Osteocyte (in vitro differentiated cells): ENCODE measurements at regions not wholly inside any gene's neighbourhood (a gene's known extent, or its start where the extent isn't known, plus 50 kb on each side); places are given as distances from the start of the nearest gene placed in this dataset.

Source experiments
- DNase-seq: peaks from one replicate; pipeline ENCODE4 v3.0.0; 2021; ENCODE audit warnings: mixed read lengths; ENCODE audit not compliant: unreplicated experiment; ENCODE audit errors: extremely low spot score
- H3K27ac Mint-ChIP-seq: one replicate; pipeline ENCODE4 v1.8.0; 2021; ENCODE audit warnings: mild to moderate bottlenecking, mixed read lengths; ENCODE audit not compliant: unreplicated experiment
- H3K27me3 Mint-ChIP-seq: one replicate; pipeline ENCODE4 v1.8.0; 2021; ENCODE audit warnings: mixed read lengths; ENCODE audit not compliant: unreplicated experiment
- H3K36me3 Mint-ChIP-seq: one replicate; pipeline ENCODE4 v1.8.0; 2021; ENCODE audit warnings: mixed read lengths; ENCODE audit not compliant: unreplicated experiment
- H3K4me1 Mint-ChIP-seq: one replicate; pipeline ENCODE4 v1.8.0; 2021; ENCODE audit warnings: mixed read lengths; ENCODE audit not compliant: unreplicated experiment
- H3K4me3 Mint-ChIP-seq: one replicate; pipeline ENCODE4 v1.8.0; 2021; ENCODE audit warnings: mild to moderate bottlenecking, moderate library complexity, mixed read lengths; ENCODE audit not compliant: unreplicated experiment
- H3K9me3 Mint-ChIP-seq: one replicate; pipeline ENCODE4 v1.8.0; 2021; ENCODE audit warnings: mixed read lengths; ENCODE audit not compliant: unreplicated experiment
- TF ChIP-seq, protein P1 (sequence below): fragments of 200-600 bp; sonication (generic); IDR thresholded peaks from 2 replicates; pipeline ENCODE4 v1.5.0; 2021; ENCODE audit warnings: antibody characterized with exemption, mild to moderate bottlenecking, moderate library complexity

DNA sequence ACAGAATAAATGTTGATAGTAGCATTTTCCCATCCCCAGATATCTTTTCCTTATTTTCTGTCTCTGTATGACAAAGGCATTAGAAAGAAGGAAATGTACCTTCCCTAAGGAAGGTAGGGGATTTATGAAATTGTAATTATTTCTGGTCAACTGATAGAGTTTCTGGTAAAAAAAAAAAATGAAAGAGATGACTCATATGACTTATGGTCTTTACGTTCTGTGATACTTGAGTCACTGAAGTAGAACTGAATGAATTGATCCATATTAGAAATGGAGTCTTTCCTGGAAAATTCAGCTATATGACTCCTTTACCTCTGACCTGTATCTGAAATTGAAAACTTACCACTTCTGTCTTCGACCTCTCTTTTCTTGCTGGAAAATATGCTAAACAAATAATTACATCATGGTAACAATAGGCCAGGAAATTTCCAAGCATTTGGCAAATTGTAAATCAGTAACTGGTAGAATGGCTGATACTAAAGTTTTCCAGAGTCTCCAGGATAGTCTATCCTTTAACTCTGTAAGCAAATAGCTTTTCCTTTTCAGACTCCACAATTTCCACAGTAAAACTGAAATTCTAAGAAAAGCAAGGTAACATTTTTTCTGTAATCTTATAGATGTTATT lies 364.3 kb upstream of the PTBP2 start:
- peaks cover 34% of the 10 kb centered on the region for H3K4me1 Mint-ChIP-seq
- no peaks in the 10 kb centered on the region for H3K36me3 Mint-ChIP-seq
- no peak overlapping the region for H3K4me3 Mint-ChIP-seq
- H3K9me3 Mint-ChIP-seq: no peaks in the 10 kb centered on the region
- no peaks in the 10 kb centered on the region for H3K27me3 Mint-ChIP-seq
- DNase-seq: no peak
- peak overlapping the region; percentile 16 for H3K27ac Mint-ChIP-seq
- TF ChIP-seq, protein P1, sequence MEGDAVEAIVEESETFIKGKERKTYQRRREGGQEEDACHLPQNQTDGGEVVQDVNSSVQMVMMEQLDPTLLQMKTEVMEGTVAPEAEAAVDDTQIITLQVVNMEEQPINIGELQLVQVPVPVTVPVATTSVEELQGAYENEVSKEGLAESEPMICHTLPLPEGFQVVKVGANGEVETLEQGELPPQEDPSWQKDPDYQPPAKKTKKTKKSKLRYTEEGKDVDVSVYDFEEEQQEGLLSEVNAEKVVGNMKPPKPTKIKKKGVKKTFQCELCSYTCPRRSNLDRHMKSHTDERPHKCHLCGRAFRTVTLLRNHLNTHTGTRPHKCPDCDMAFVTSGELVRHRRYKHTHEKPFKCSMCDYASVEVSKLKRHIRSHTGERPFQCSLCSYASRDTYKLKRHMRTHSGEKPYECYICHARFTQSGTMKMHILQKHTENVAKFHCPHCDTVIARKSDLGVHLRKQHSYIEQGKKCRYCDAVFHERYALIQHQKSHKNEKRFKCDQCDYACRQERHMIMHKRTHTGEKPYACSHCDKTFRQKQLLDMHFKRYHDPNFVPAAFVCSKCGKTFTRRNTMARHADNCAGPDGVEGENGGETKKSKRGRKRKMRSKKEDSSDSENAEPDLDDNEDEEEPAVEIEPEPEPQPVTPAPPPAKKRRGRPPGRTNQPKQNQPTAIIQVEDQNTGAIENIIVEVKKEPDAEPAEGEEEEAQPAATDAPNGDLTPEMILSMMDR: no peak

DNA sequence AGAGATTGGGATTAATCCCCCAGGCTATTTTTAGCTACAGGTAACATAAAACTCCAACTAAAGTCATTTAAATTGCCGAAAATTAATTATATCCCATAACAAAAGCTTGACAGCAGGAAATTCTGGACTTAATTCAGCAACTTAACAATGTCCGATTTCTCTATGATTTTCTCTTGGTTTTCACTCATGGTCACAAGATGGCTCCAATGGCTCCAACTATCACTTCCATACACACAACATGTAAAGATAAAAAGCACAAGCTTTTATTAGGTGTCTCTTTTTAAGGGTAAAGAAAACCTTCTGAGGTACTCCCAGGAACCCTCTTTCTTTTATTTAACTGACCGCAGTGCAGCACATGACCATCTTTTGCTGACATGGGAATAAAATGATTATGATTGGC lies 363.5 kb upstream of the PTBP2 start:
- peaks cover 42% of the 10 kb centered on the region for H3K4me1 Mint-ChIP-seq
- TF ChIP-seq, protein P1: no peak
- H3K27me3 Mint-ChIP-seq: no peaks in the 10 kb centered on the region
- H3K36me3 Mint-ChIP-seq: no peaks in the 10 kb centered on the region
- no peak overlapping the region for H3K27ac Mint-ChIP-seq
- H3K4me3 Mint-ChIP-seq: no peak overlapping the region
- DNase-seq: no peak
- H3K9me3 Mint-ChIP-seq: no peaks in the 10 kb centered on the region

DNA sequence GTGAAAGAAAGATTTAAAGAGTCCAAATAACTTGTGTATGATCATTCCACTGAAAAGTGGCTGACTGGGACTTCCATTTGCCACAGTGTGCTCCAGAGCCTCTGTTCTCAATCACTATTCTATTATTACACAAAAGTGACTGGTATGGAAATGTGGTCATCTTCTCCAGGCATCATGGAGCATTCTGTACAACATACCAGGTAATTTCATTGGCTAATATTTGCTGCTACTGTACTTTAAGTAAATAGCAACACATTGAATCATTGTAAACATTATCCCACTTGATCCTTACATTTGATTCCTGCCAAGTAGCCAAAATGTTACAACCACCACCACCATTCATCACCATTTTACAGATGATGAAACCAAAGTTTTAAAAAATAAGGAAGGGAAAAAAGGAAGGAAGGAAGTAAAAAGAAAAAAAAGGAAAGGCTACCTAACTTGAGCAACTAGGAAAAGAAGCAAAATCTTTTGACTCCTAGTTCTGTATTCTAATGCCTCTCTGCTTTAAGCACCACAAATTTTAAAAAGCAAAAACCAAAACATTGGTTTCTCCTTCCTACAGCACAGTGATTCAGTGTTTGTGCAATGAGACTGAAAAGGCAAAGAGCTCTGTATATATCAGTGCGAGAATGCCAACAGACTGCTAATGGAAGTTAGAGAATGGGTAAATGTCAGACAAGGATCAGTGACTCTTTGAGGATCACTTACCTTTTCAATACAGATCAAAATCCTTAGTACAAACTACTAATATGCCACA lies 361.4 kb upstream of the PTBP2 start:
- Mint-ChIP-seq H3K4me1 (peaks cover 62% of the 10 kb centered on the region), H3K4me3 (no peak overlapping the region), H3K36me3 (no peaks in the 10 kb centered on the region), H3K27ac (no peak overlapping the region), H3K27me3 (no peaks in the 10 kb centered on the region), H3K9me3 (no peaks in the 10 kb centered on the region)
- TF ChIP-seq, protein P1: no peak
- DNase-seq: no peak

DNA sequence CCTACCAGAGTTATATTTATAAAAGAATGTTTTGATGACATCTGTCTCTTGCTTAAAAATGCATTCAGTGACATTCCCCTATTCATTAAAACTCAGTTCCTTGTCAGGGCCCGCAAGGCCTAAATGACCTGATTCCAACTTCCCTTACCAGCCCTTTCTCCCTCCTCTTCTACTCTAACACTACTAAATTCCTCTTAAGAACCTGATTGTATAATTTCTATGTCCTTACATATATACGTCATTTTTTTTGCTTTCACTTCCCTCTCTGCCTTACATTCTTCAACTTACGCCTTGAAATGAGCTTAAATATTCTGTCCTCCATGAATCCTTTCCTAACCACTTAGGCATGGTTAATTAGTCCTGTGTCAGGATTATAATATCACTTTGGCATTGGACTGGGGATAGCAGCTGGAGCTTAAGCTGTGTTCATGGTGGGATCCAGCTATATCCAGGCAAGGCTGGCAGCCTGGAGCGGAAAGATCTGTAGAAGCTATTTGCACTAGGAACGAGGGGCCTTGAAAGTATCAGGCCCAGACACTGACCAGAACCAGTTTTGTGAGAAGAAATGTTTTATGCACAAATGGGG lies 360.2 kb upstream of the PTBP2 start:
- no peaks in the 10 kb centered on the region for H3K27me3 Mint-ChIP-seq
- H3K27ac Mint-ChIP-seq: no peak overlapping the region
- H3K9me3 Mint-ChIP-seq: no peaks in the 10 kb centered on the region
- TF ChIP-seq, protein P1: no peak
- H3K4me3 Mint-ChIP-seq: no peak overlapping the region
- peaks cover 73% of the 10 kb centered on the region for H3K4me1 Mint-ChIP-seq
- no peak for DNase-seq
- H3K36me3 Mint-ChIP-seq: no peaks in the 10 kb centered on the region

DNA sequence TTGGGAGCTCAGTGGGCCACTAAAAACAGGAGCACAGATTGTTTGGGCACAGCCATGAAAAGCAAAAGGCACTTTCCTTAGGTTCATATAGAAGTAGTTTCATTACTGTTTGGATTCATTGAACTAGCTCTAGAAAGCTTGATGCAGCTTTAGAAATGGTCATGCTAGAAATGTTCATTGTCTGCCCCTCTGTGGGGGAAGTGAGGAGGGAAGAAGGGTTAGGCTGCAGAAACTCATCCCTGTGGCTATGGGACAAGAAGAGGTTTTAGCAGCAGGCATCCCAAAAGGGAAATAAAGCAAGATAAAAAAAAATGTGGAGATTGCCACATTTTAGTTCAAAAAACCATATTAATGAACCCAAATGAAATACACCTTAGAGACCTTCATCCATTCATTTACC lies 359.6 kb upstream of the PTBP2 start:
- no peak for DNase-seq
- Mint-ChIP-seq H3K27ac (peak overlapping the region; percentile 40), H3K9me3 (no peaks in the 10 kb centered on the region), H3K4me3 (no peak overlapping the region), H3K4me1 (peaks cover 76% of the 10 kb centered on the region), H3K36me3 (no peaks in the 10 kb centered on the region), H3K27me3 (no peaks in the 10 kb centered on the region)
- TF ChIP-seq, protein P1: no peak
